ENCODE measurements at regions not wholly inside any gene's neighbourhood (a gene's known extent, or its start where the extent isn't known, plus 50 kb on each side); places are given as distances from the start of the nearest gene placed in this dataset.
"Not testable (repeated sequence)": the region's sequence is repeated elsewhere in the genome, so short reads cannot be mapped to it uniquely, and the experiment has no call there.

- Histone ChIP-seq H3K27me3 (ENCODE audit: control insufficient read depth, insufficient read depth, low read length) (no peaks in the 10 kb centered on the region), H3K9ac (ENCODE audit: low read length in 3 of 3) (no peak overlapping the region), H3K4me3 (ENCODE audit: low read length in 3 of 3) (no peak overlapping the region), H3K4me1 (ENCODE audit: control insufficient read depth in 2 of 3, insufficient read depth in 2 of 3, low read depth in 1 of 3, low read length in 3 of 3) (no peaks in the 10 kb centered on the region), H3K27ac (ENCODE audit: low read depth in 2 of 2, low read length in 2 of 2) (no peak overlapping the region), H3K36me3 (ENCODE audit: control insufficient read depth in 2 of 3, insufficient read depth in 3 of 3, low read length in 3 of 3) (no peaks in the 10 kb centered on the region), H3K9me3 (ENCODE audit: control insufficient read depth in 2 of 3, insufficient read depth in 1 of 3, low read length in 3 of 3) (no peaks in the 10 kb centered on the region)
- intact Hi-C loops (cut with DNase I) = no loop called here
- no peak for TF ChIP-seq CTCF (IDR thresholded peaks at IDR 0.05; ENCODE audit: borderline replicate concordance, extremely low read depth, insufficient read depth)
- FAIRE-seq (no peak), DNase-seq (no peak)
Measured at GRCh38 chr5:17415321-17415758, 82.7 kb upstream of the TAF11L2 start.

DNA sequence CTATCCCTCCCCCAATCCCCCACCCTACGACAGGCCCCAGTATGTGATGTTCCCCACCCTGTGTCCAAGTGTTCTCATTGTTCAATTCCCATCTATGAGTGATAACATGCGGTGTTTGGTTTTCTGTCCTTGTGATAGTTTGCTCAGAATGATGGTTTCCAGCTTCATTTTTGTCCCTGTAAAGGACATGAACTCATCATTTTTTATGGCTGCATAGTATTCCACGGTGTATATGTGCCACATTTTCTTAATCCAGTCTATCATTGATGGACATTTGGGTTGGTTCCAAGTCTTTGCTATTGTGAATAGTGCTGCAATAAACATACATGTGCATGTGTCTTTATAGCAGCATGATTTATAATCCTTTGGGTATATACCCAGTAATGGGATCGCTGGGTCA, 81.7 kb upstream of the TAF11L2 start:
- intact Hi-C loops (cut with DNase I); H3K36me3 ChIP-seq (ENCODE audit: control insufficient read depth in 2 of 3, insufficient read depth in 3 of 3, low read length in 3 of 3); H3K9ac ChIP-seq (ENCODE audit: low read length in 3 of 3); FAIRE-seq; H3K27me3 ChIP-seq (ENCODE audit: control insufficient read depth, insufficient read depth, low read length); H3K4me3 ChIP-seq (ENCODE audit: low read length in 3 of 3); H3K27ac ChIP-seq (ENCODE audit: low read depth in 2 of 2, low read length in 2 of 2); DNase-seq; H3K4me1 ChIP-seq (ENCODE audit: control insufficient read depth in 2 of 3, insufficient read depth in 2 of 3, low read depth in 1 of 3, low read length in 3 of 3); H3K9me3 ChIP-seq (ENCODE audit: control insufficient read depth in 2 of 3, insufficient read depth in 1 of 3, low read length in 3 of 3): not testable (repeated sequence)

DNA sequence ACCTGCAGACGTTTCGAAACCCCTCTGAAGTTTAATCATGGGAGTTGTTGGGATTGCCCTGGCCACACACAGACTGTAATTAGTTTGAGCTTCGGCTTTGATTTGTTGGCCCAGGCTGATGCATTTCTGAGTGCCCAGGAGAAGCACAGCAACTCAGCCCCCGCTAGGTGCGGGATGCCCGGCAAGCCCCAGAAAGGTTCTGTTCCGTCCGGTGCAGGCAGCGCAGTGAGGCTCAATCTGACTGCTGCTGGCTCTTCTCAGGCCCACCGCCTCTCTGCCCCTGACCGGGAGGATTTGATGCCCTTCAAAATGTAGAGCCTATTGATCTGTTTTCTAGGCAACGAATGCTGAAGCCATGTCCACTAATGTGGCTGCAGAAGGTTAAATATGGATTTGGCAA, 73.4 kb upstream of the TAF11L2 start:
- Histone ChIP-seq H3K9ac (ENCODE audit: low read length in 3 of 3) (no peak overlapping the region), H3K4me1 (ENCODE audit: control insufficient read depth in 2 of 3, insufficient read depth in 2 of 3, low read depth in 1 of 3, low read length in 3 of 3) (no peaks in the 10 kb centered on the region), H3K9me3 (ENCODE audit: control insufficient read depth in 2 of 3, insufficient read depth in 1 of 3, low read length in 3 of 3) (no peaks in the 10 kb centered on the region), H3K27me3 (ENCODE audit: control insufficient read depth, insufficient read depth, low read length) (no peaks in the 10 kb centered on the region), H3K4me3 (ENCODE audit: low read length in 3 of 3) (no peak overlapping the region), H3K27ac (ENCODE audit: low read depth in 2 of 2, low read length in 2 of 2) (no peak overlapping the region), H3K36me3 (ENCODE audit: control insufficient read depth in 2 of 3, insufficient read depth in 3 of 3, low read length in 3 of 3) (no peaks in the 10 kb centered on the region)
- no peak for TF ChIP-seq CTCF (IDR thresholded peaks at IDR 0.05; ENCODE audit: borderline replicate concordance, extremely low read depth, insufficient read depth)
- DNase-seq (no peak), FAIRE-seq (no peak)
- intact Hi-C loops (cut with DNase I) = no loop called here

GRCh38 chr5:17425385-17426070, 72.5 kb upstream of the TAF11L2 start:
- no peak overlapping the region for H3K9ac ChIP-seq (ENCODE audit: low read length in 3 of 3)
- H3K27me3 ChIP-seq (ENCODE audit: control insufficient read depth, insufficient read depth, low read length) = no peaks in the 10 kb centered on the region
- no peak overlapping the region for H3K27ac ChIP-seq (ENCODE audit: low read depth in 2 of 2, low read length in 2 of 2)
- no peaks in the 10 kb centered on the region for H3K4me1 ChIP-seq (ENCODE audit: control insufficient read depth in 2 of 3, insufficient read depth in 2 of 3, low read depth in 1 of 3, low read length in 3 of 3)
- no peak for FAIRE-seq
- no peak for DNase-seq
- TF ChIP-seq CTCF (IDR thresholded peaks at IDR 0.05; ENCODE audit: borderline replicate concordance, extremely low read depth, insufficient read depth) = no peak
- H3K4me3 ChIP-seq (ENCODE audit: low read length in 3 of 3) = no peak overlapping the region
- intact Hi-C loops (cut with DNase I) = no loop called here
- no peaks in the 10 kb centered on the region for H3K36me3 ChIP-seq (ENCODE audit: control insufficient read depth in 2 of 3, insufficient read depth in 3 of 3, low read length in 3 of 3)
- H3K9me3 ChIP-seq (ENCODE audit: control insufficient read depth in 2 of 3, insufficient read depth in 1 of 3, low read length in 3 of 3) = no peaks in the 10 kb centered on the region
